Heart left ventricle (tissue), 13 donors: ENCODE measurements at regions not wholly inside any gene's neighbourhood (a gene's known extent, or its start where the extent isn't known, plus 50 kb on each side); places are given as distances from the start of the nearest gene placed in this dataset.

Experiments used
- CTCF ChIP-seq, 12 donors: fragments of 200-600 bp; sonication (generic) in 4 of 12; IDR thresholded peaks; one replicate each; pipeline versions ENCODE4 v1.5.0 to v1.8.0; 2018 to 2022; ENCODE audit warnings: antibody characterized with exemption in 12 of 12, mild to moderate bottlenecking in 5 of 12
- POLR2A ChIP-seq, 2 donors: fragments of 450-650 bp; IDR thresholded peaks; one replicate each; pipeline ENCODE4 v1.6.1; 2017; ENCODE audit warnings: antibody characterized with exemption in 2 of 2, mild to moderate bottlenecking in 2 of 2, moderate library complexity in 2 of 2
- donor health status: ischemic (EF 13 %, LVEDD 7.1; RV severe dilation, severe dysfunction).
- donor health status: DM: no; HTN: yes; CAD: no.
- donor health status: DM: no; HTN: no; CAD: no.
- donor health status: ischemic (EF 25% LVEDD 6.9; RV normal size, moderate dysfunction).
- donor health status: ischemic (EF 25% LVEDD 5.7; RV mildly dilated, moderate dysfunction).
- donor health status: ischemic (EF 35%, LVEDD 5.7; RV mildly dilated, moderate dysfunction).
- donor health status: nonischemic (EF 11% LVEDD 7.7; RV severe dilation, severe dysfunction).
- donor health status: DM: yes; HTN: yes; CAD: no.
- donor health status: PGD.
- donor health status: ischemic (EF 29% LVEDD 5.4; RV normal size, mild dysfunction).
- donor health status: nonischemic (EF 23%, LVEDD 6.1; RV moderate dilation, normal function).

- TF ChIP-seq CTCF (IDR thresholded peaks at IDR 0.05) (no peak), POLR2A (IDR thresholded peaks at IDR 0.05) (no peak)
These were observed 220.3 kb upstream of the MON1B start for GRCh38 chr16:76970745-76971099.
